NCI-H2171 (cell line): ENCODE measurements at regions not wholly inside any gene's neighbourhood (a gene's known extent, or its start where the extent isn't known, plus 50 kb on each side); places are given as distances from the start of the nearest gene placed in this dataset.

Source experiments
- DNase-seq: peaks from one replicate; lab custom pipeline; 2025; lab: John Stamatoyannopoulos, UW

DNA sequence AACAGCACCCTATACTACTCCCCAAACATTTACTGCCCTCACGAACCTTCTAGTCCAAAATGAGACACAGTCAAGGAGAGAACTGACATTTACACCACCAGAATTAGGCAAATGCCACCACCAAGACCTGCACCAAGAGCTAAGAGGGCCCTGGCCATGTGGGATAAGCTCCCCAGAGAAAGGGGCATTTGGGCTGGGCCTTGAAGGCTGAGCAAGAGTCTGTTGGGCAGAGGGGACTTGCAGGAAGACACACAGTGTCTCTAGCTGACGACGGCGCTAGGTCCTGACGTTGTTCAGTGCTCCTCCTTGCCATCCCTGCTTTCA is 326.4 kb upstream of the ZMIZ1 start:
- DNase-seq = no peak

DNA sequence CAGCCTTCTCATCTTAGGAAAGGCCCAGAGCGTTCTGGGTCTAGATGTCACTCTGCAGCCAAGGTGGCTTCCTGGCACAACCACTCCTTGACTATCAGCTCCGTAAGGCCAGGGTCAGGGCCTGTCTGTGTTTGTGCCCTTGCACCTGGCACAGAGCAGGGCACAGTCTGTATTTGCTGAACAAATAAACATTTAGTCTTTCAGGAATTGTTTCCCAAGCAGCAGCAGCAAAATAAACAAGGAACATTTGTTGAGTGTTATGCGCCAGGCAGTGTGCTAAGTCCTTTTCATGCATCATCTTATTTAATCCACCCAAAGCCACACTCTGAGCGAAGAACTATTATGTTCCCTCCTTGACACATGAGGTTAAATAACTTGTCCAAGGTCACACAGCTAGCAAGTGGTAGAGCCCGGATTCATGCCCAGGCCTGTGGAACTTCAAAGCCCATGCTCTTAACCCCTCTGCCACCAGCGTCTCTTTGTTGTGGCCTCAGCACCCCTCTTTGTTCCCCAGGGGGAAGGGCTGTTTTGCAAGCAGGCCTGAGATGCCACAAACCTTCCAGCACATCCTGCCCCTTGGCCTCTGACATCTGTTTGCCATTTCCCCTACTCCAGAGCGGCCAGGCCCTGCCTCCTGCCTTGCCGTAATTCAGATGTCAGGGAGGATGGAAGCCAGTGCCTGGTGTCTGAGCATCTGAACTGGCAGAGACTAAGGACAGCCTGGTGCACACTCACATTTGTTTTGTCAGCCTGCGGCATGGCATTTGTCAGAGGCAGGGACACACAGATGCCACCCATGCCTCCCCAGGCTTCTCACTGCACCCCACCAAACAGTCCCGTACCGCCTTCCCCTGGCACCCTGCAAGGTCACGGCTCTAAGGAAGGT is 325.8 kb upstream of the ZMIZ1 start:
- DNase-seq = no peak

GRCh38 chr10:78744056-78744455 is 324.7 kb upstream of the ZMIZ1 start:
- no peak for DNase-seq

- no peak for DNase-seq
These were observed 324.2 kb upstream of the ZMIZ1 start for GRCh38 chr10:78744491-78745090.

GRCh38 chr10:78745441-78745840 is 323.3 kb upstream of the ZMIZ1 start:
- DNase-seq = no peak

- DNase-seq = no peak
These were observed 322.5 kb upstream of the ZMIZ1 start for GRCh38 chr10:78746155-78746763.

GRCh38 chr10:78747401-78748234 is 321.1 kb upstream of the ZMIZ1 start:
- no peak for DNase-seq

- no peak for DNase-seq
These were observed 320.6 kb upstream of the ZMIZ1 start for GRCh38 chr10:78748235-78748533.

GRCh38 chr10:78749200-78749599 is 319.6 kb upstream of the ZMIZ1 start:
- DNase-seq = no peak

- no peak for DNase-seq
These were observed 318.9 kb upstream of the ZMIZ1 start for GRCh38 chr10:78749898-78750297.

DNA sequence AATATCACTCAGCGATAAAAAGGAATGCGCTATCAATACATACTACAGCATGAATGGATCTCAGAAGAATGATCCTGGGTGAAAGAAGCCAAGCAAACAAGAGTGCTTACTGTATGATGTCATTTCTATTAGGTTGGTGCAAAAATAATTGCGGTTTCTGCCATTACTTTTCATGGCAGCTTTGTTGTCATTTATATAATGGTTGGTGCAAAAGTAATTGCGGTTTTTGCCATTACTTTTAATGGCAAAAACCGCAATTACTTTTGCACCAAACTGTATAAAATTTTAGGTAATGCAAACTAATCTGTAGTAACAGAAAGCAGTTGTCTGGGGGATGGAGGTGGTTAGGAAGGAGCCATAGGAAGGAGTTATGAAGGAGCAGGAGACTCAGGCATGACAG is 318.3 kb upstream of the ZMIZ1 start:
- no peak for DNase-seq

GRCh38 chr10:78751716-78752115 is 317.1 kb upstream of the ZMIZ1 start:
- no peak for DNase-seq

DNA sequence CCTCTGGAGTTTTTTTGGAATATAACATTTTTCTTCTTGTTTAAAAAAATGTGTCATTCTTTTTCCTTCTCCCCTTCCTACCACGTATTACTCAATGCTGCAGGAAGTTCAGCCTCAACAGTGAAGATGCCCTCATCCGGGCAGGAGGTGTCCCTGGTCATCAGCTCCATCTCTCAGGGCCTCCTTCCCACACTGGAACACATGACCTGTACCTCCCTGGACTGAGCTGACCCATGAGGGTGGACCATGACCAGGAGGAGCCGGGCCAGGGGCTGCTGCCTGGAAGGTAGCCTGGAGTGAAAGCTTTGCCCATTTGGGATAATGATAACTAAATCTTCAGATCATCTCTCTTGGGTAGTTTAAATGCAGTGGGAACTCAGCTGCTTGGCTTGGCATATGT is 316.5 kb upstream of the ZMIZ1 start:
- DNase-seq = no peak

DNA sequence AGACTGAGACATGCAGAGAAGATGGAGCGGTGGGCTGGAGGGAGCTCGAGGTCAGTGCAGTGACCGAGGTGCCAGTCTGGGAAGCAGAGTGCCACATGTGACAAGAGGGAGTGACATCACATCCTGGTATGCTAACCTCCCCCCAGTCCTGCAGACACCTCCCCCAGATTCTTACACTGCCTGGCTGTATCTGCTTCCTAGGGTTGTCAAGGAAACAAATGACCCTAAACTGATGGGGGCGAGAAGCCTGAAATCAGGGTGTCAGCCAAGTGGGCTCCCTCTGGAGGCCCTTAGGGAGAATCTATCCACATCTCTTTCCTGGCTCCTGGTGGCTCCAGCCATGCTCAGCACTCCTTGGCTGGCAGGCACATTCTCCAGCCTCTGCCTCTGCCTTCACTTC is 316.1 kb upstream of the ZMIZ1 start:
- no peak for DNase-seq

DNA sequence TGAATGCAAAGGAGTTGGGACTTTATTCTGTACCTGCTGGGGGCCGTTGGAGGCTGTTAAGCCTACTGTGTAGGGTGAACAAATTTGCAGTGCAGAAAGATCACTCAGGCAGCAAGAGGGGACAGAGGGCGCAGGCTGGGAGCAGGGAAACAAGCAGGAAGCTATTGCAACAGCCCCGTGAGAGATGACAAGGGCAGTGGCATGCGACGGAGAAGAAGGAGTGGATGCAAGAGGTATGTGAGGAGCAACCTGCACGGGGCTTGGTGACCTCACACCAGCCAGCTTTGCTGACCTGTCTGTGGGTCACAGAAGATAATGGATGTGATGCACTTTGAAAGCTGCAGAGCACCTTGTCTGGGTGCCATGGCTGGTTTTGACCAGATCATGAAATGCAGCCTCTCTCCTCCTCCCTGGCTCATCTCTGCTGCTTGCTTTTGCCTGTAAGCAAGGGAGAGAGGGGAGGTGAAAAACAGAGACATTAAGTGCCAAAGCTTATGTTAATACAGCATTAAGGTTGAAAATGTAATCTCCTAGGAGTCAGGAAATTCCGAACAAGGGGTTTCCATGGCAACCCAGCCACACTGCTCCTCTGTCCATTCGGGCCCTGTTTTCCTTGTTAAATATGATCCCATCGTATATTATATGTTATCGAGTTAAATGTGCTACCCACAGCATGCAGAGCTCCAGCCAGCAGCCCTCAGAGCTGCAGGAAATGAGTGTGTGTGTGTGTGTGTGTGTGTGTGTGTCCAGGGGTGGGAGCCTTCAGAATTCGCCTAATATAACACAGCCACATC is 314.3 kb upstream of the ZMIZ1 start:
- DNase-seq = no peak

DNA sequence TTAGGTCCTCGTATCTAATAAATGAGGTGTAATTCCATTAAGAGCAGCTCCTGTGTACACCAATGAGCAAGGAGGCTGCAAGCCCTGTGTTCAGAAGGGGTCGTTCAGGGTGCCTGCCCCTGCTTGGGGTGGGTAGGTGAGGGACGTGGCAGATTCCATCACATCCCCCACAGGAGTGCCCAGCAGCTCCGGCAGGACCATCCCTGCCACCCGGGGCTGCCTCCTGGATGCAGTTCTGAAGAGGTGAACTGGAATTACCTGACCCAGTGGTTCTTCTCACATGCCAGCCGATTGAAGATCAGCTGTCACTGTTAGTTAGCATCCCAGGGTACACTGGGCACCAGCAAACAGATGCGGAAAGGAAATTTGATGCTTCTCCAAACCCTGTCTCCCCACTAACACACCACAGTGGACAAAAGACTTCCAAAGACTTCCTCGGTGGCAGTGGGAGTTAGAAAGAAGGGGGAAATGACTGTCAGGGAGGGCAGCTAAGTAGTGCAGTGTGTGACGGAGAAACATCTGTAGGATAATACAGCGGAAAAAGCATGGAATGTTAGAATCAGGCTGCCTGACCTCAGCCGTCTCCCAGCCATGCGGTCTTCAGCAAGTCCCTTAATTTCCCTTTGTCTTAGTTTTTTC is 313.6 kb upstream of the ZMIZ1 start:
- DNase-seq = no peak

- DNase-seq = no peak
These were observed 312.8 kb upstream of the ZMIZ1 start for GRCh38 chr10:78755877-78756455.

- DNase-seq = no peak
These were observed 312.0 kb upstream of the ZMIZ1 start for GRCh38 chr10:78756604-78757343.

- DNase-seq = no peak
These were observed 311.3 kb upstream of the ZMIZ1 start for GRCh38 chr10:78757344-78757925.

DNA sequence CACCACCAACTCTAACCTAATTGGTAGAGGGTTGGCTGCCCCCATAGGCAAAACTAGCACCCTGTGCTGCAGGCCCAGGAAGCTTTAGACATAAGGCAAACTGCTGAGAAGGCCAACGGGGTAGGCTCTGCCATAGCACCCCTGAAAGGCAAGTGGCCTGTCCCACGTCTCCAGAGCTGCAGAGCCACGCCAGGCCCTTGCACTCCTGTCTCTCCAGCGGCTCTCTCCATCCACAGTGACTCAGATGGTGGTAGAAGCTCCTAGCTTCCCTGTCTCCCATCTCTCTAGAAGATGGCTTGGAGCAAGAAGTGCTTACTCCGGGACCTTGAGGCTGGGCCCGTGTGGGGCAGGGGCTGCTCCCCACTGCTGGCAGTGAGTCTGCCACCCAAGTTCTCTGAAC is 310.6 kb upstream of the ZMIZ1 start:
- DNase-seq = no peak
